ENCODE measurements at regions not wholly inside any gene's neighbourhood (a gene's known extent, or its start where the extent isn't known, plus 50 kb on each side); places are given as distances from the start of the nearest gene placed in this dataset.

DNA sequence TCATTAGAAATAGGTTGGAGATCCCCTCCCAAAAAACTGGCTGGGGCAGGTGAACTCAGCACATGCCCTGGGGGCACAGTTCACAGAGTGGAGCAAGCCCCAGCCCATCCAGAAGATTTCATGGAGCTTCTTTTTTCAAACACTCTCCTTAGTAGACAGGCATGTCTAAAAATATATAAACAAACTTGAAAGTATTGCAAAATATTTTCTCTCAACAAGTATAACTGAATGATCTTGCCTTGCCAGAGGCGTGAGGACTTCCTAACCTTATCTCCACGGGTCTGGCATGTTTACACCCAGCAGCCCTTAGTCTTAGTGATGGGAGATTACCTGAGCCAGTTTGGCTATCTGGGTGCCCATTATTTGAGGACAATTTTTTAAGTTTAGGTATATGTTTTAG, 107.1 kb downstream of the QRSL1 start:
- Histone ChIP-seq H3K18ac (ENCODE audit: low read length) (no peak overlapping the region), H3K27ac (ENCODE audit: low read depth, low read length) (no peak overlapping the region), H3K4me3 (ENCODE audit: low read length) (no peak overlapping the region), H2AK5ac (ENCODE audit: low read length) (no peak overlapping the region), H3K79me1 (ENCODE audit: low read length) (no peaks in the 10 kb centered on the region), H3K9ac (ENCODE audit: low read length) (no peak overlapping the region), H3K56ac (ENCODE audit: low read length) (no peak overlapping the region), H3K36me3 (ENCODE audit: control insufficient read depth, insufficient read depth, low read length) (no peaks in the 10 kb centered on the region), H3K4me2 (ENCODE audit: low read length) (no peak overlapping the region), H4K8ac (ENCODE audit: low read depth, low read length) (no peak overlapping the region), H2BK15ac (replicated peaks; ENCODE audit: low read depth) (no peak overlapping the region), H3K4ac (ENCODE audit: low read depth, low read length) (no peak overlapping the region), H4K5ac (ENCODE audit: low read length) (no peak overlapping the region), H2BK5ac (ENCODE audit: low read length) (no peak overlapping the region), H3K23ac (ENCODE audit: low read length) (no peak overlapping the region), H3K4me1 (ENCODE audit: control insufficient read depth, low read depth, low read length) (no peaks in the 10 kb centered on the region), H3K27me3 (ENCODE audit: insufficient read depth, low read length, poor library complexity) (no peaks in the 10 kb centered on the region), H2BK120ac (ENCODE audit: low read depth, low read length) (no peak overlapping the region), H3K79me2 (ENCODE audit: control insufficient read depth, insufficient read depth, low read length) (no peaks in the 10 kb centered on the region)
- DNase-seq = no peak
- no CpG with 5 or more reads among the region's 2 CpGs for WGBS (ENCODE audit: extremely low coverage, insufficient coverage, low lambda C conversion rate)

DNA sequence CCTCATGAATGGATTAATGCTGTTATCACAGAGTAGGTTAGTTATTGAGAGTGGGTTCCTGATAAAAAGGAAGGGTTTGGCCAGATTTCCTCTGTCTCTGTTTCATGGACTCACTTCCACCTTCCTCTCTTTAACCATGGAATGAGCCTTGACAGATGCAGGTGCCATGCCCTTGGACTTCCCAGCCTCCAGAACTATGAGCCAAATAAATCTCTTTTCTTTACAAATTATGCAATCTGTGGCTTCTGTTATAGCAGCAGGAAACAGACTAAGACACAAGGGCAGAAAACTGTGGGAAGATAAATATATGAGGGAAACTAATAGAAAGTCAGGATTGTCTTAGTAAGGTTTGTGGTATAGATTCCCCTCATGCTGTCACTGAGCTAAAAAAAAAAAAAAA, 106.5 kb downstream of the QRSL1 start:
- Histone ChIP-seq H3K79me1 (ENCODE audit: low read length) (no peaks in the 10 kb centered on the region), H3K27ac (ENCODE audit: low read depth, low read length) (no peak overlapping the region), H3K56ac (ENCODE audit: low read length) (no peak overlapping the region), H2BK120ac (ENCODE audit: low read depth, low read length) (no peak overlapping the region), H3K36me3 (ENCODE audit: control insufficient read depth, insufficient read depth, low read length) (no peaks in the 10 kb centered on the region), H3K4me2 (ENCODE audit: low read length) (no peak overlapping the region), H4K5ac (ENCODE audit: low read length) (no peak overlapping the region), H3K23ac (ENCODE audit: low read length) (no peak overlapping the region), H3K18ac (ENCODE audit: low read length) (no peak overlapping the region), H3K79me2 (ENCODE audit: control insufficient read depth, insufficient read depth, low read length) (no peaks in the 10 kb centered on the region), H4K8ac (ENCODE audit: low read depth, low read length) (no peak overlapping the region), H3K9ac (ENCODE audit: low read length) (no peak overlapping the region), H3K4me3 (ENCODE audit: low read length) (no peak overlapping the region), H3K4me1 (ENCODE audit: control insufficient read depth, low read depth, low read length) (no peaks in the 10 kb centered on the region), H2AK5ac (ENCODE audit: low read length) (no peak overlapping the region), H3K4ac (ENCODE audit: low read depth, low read length) (no peak overlapping the region), H3K27me3 (ENCODE audit: insufficient read depth, low read length, poor library complexity) (no peaks in the 10 kb centered on the region), H2BK5ac (ENCODE audit: low read length) (no peak overlapping the region), H2BK15ac (replicated peaks; ENCODE audit: low read depth) (no peak overlapping the region)
- no peak for DNase-seq

DNA sequence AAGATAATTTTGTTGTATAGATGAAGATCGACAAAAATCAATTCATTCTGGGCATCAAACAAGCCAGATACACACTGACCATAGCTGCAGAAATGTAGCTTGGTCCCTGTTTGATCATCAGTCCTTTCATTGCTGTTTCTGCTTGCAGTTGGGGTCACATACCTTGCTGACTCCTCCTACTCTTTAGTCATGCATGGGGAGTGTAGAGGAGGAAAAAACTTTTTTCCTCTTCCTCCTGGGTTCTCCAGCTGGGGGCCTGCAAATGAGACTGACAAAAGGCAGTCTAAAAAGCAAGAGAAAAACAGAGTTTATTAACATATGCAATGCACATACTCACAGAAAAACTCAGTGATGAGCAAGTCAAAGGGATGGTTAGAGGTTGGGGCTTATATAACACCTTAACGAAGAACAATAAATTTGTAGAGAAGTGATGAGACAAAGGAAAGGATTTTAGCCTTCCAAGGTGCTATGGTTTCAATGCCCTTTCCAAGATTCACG, 105.8 kb downstream of the QRSL1 start:
- no peak overlapping the region for H3K23ac ChIP-seq (ENCODE audit: low read length)
- no peak overlapping the region for H3K56ac ChIP-seq (ENCODE audit: low read length)
- H3K4me3 ChIP-seq (ENCODE audit: low read length) = no peak overlapping the region
- WGBS (ENCODE audit: extremely low coverage, insufficient coverage, low lambda C conversion rate) = no CpG with 5 or more reads among the region's 3 CpGs
- no peak overlapping the region for H3K18ac ChIP-seq (ENCODE audit: low read length)
- H2BK15ac ChIP-seq (replicated peaks; ENCODE audit: low read depth) = no peak overlapping the region
- H3K79me2 ChIP-seq (ENCODE audit: control insufficient read depth, insufficient read depth, low read length) = no peaks in the 10 kb centered on the region
- H3K4me2 ChIP-seq (ENCODE audit: low read length) = no peak overlapping the region
- no peak overlapping the region for H3K4ac ChIP-seq (ENCODE audit: low read depth, low read length)
- no peak overlapping the region for H2BK5ac ChIP-seq (ENCODE audit: low read length)
- no peak overlapping the region for H3K27ac ChIP-seq (ENCODE audit: low read depth, low read length)
- no peaks in the 10 kb centered on the region for H3K27me3 ChIP-seq (ENCODE audit: insufficient read depth, low read length, poor library complexity)
- DNase-seq = no peak
- H3K36me3 ChIP-seq (ENCODE audit: control insufficient read depth, insufficient read depth, low read length) = no peaks in the 10 kb centered on the region
- H3K79me1 ChIP-seq (ENCODE audit: low read length) = no peaks in the 10 kb centered on the region
- H3K9ac ChIP-seq (ENCODE audit: low read length) = no peak overlapping the region
- H2AK5ac ChIP-seq (ENCODE audit: low read length) = no peak overlapping the region
- no peak overlapping the region for H4K5ac ChIP-seq (ENCODE audit: low read length)
- H4K8ac ChIP-seq (ENCODE audit: low read depth, low read length) = no peak overlapping the region
- no peak overlapping the region for H2BK120ac ChIP-seq (ENCODE audit: low read depth, low read length)
- no peaks in the 10 kb centered on the region for H3K4me1 ChIP-seq (ENCODE audit: control insufficient read depth, low read depth, low read length)

DNA sequence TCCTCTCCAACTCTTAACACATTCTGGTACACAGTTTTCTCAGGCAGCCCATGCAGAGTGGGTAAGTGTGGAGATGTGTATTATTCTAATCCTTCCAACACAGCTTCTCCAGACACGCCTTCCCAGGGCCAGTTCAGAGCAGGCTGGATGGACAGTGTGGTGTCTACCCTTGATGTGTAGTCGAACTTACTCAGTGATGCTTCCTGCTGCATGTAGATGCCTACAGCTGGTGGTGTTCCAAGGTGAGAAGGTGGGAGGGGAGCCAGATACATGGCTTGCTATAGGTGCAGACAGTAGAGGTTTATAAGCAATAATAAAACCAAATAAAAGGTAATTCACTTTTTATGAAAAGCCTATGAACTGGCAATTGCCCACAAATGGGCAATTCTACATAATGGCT, 104.0 kb downstream of the QRSL1 start:
- Histone ChIP-seq H3K36me3 (ENCODE audit: control insufficient read depth, insufficient read depth, low read length) (no peaks in the 10 kb centered on the region), H2AK5ac (ENCODE audit: low read length) (no peak overlapping the region), H3K56ac (ENCODE audit: low read length) (no peak overlapping the region), H3K27ac (ENCODE audit: low read depth, low read length) (no peak overlapping the region), H2BK5ac (ENCODE audit: low read length) (no peak overlapping the region), H3K4ac (ENCODE audit: low read depth, low read length) (no peak overlapping the region), H3K4me3 (ENCODE audit: low read length) (no peak overlapping the region), H2BK120ac (ENCODE audit: low read depth, low read length) (no peak overlapping the region), H3K79me2 (ENCODE audit: control insufficient read depth, insufficient read depth, low read length) (no peaks in the 10 kb centered on the region), H3K79me1 (ENCODE audit: low read length) (no peaks in the 10 kb centered on the region), H4K5ac (ENCODE audit: low read length) (no peak overlapping the region), H4K8ac (ENCODE audit: low read depth, low read length) (no peak overlapping the region), H2BK15ac (replicated peaks; ENCODE audit: low read depth) (no peak overlapping the region), H3K18ac (ENCODE audit: low read length) (no peak overlapping the region), H3K4me2 (ENCODE audit: low read length) (no peak overlapping the region), H3K9ac (ENCODE audit: low read length) (no peak overlapping the region), H3K4me1 (ENCODE audit: control insufficient read depth, low read depth, low read length) (no peaks in the 10 kb centered on the region), H3K23ac (ENCODE audit: low read length) (no peak overlapping the region), H3K27me3 (ENCODE audit: insufficient read depth, low read length, poor library complexity) (no peaks in the 10 kb centered on the region)
- DNase-seq = no peak
- WGBS (ENCODE audit: extremely low coverage, insufficient coverage, low lambda C conversion rate) = no CpG with 5 or more reads among the region's 2 CpGs

DNA sequence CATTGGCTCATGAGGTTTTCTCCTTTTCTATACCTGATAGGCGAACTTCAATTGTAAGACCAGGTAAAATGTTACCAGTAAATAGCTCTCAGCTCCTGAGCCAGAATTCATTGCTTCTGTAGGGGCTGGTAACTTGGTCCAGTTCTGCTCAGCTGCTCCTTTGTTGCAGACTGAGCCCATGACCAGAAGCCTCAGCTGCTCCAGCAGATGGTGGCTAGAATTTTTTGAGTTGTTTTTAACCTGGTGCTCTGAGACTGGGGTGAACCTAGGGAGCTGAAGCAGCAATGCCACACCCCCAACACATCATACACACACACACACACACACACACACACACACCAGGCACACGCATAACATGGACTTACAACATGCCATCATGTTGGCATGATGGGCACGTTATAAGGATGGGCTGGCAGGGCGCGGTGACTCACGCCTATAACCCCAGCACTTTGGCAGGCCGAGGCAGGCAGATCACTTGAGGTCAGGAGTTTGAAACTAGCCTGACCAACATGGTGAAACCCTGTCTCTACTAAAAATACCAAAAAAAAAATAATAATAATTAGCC, 103.1 kb downstream of the QRSL1 start:
- no peak overlapping the region for H2BK5ac ChIP-seq (ENCODE audit: low read length)
- no peak overlapping the region for H2AK5ac ChIP-seq (ENCODE audit: low read length)
- H3K79me1 ChIP-seq (ENCODE audit: low read length) = no peaks in the 10 kb centered on the region
- H3K27ac ChIP-seq (ENCODE audit: low read depth, low read length) = no peak overlapping the region
- H3K4me2 ChIP-seq (ENCODE audit: low read length) = no peak overlapping the region
- no peak overlapping the region for H3K4ac ChIP-seq (ENCODE audit: low read depth, low read length)
- H3K79me2 ChIP-seq (ENCODE audit: control insufficient read depth, insufficient read depth, low read length) = no peaks in the 10 kb centered on the region
- no CpG with 5 or more reads among the region's 7 CpGs for WGBS (ENCODE audit: extremely low coverage, insufficient coverage, low lambda C conversion rate)
- H4K8ac ChIP-seq (ENCODE audit: low read depth, low read length) = no peak overlapping the region
- H3K23ac ChIP-seq (ENCODE audit: low read length) = no peak overlapping the region
- H3K36me3 ChIP-seq (ENCODE audit: control insufficient read depth, insufficient read depth, low read length) = no peaks in the 10 kb centered on the region
- no peak overlapping the region for H3K9ac ChIP-seq (ENCODE audit: low read length)
- H3K18ac ChIP-seq (ENCODE audit: low read length) = no peak overlapping the region
- no peak overlapping the region for H3K4me3 ChIP-seq (ENCODE audit: low read length)
- no peak overlapping the region for H3K56ac ChIP-seq (ENCODE audit: low read length)
- no peaks in the 10 kb centered on the region for H3K4me1 ChIP-seq (ENCODE audit: control insufficient read depth, low read depth, low read length)
- no peak overlapping the region for H4K5ac ChIP-seq (ENCODE audit: low read length)
- H2BK120ac ChIP-seq (ENCODE audit: low read depth, low read length) = no peak overlapping the region
- no peaks in the 10 kb centered on the region for H3K27me3 ChIP-seq (ENCODE audit: insufficient read depth, low read length, poor library complexity)
- H2BK15ac ChIP-seq (replicated peaks; ENCODE audit: low read depth) = no peak overlapping the region
- DNase-seq = no peak

DNA sequence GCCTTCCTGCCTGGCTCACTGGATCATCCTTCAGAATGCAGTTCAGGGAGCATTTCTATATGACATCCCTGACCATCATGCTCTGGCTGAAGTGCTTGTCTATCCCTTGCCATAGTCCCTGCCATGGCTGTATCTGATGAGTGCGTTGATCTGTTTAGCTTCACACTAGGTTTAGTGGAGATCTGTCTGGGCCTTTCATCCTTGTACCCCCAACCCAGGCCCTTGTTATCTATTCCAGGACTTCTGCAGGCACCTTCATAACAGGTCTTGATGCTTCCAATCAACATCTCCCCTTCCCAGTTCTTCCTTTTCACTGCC, 102.4 kb downstream of the QRSL1 start:
- H3K4me1 ChIP-seq (ENCODE audit: control insufficient read depth, low read depth, low read length) = no peaks in the 10 kb centered on the region
- H2BK15ac ChIP-seq (replicated peaks; ENCODE audit: low read depth) = no peak overlapping the region
- no peak overlapping the region for H3K4ac ChIP-seq (ENCODE audit: low read depth, low read length)
- H3K79me2 ChIP-seq (ENCODE audit: control insufficient read depth, insufficient read depth, low read length) = no peaks in the 10 kb centered on the region
- no peak overlapping the region for H2BK120ac ChIP-seq (ENCODE audit: low read depth, low read length)
- H3K36me3 ChIP-seq (ENCODE audit: control insufficient read depth, insufficient read depth, low read length) = no peaks in the 10 kb centered on the region
- no peak overlapping the region for H3K4me2 ChIP-seq (ENCODE audit: low read length)
- no peaks in the 10 kb centered on the region for H3K27me3 ChIP-seq (ENCODE audit: insufficient read depth, low read length, poor library complexity)
- no peak for DNase-seq
- no peak overlapping the region for H3K4me3 ChIP-seq (ENCODE audit: low read length)
- no CpG with 5 or more reads among the region's 1 CpG for WGBS (ENCODE audit: extremely low coverage, insufficient coverage, low lambda C conversion rate)
- no peak overlapping the region for H2AK5ac ChIP-seq (ENCODE audit: low read length)
- H3K23ac ChIP-seq (ENCODE audit: low read length) = no peak overlapping the region
- H4K8ac ChIP-seq (ENCODE audit: low read depth, low read length) = no peak overlapping the region
- no peak overlapping the region for H3K56ac ChIP-seq (ENCODE audit: low read length)
- H3K27ac ChIP-seq (ENCODE audit: low read depth, low read length) = no peak overlapping the region
- H3K18ac ChIP-seq (ENCODE audit: low read length) = no peak overlapping the region
- H3K9ac ChIP-seq (ENCODE audit: low read length) = no peak overlapping the region
- no peak overlapping the region for H2BK5ac ChIP-seq (ENCODE audit: low read length)
- H4K5ac ChIP-seq (ENCODE audit: low read length) = no peak overlapping the region
- no peaks in the 10 kb centered on the region for H3K79me1 ChIP-seq (ENCODE audit: low read length)

Data from mesendoderm (in vitro differentiated cells).